ENCODE measurements at regions not wholly inside any gene's neighbourhood (a gene's known extent, or its start where the extent isn't known, plus 50 kb on each side); places are given as distances from the start of the nearest gene placed in this dataset.

DNA sequence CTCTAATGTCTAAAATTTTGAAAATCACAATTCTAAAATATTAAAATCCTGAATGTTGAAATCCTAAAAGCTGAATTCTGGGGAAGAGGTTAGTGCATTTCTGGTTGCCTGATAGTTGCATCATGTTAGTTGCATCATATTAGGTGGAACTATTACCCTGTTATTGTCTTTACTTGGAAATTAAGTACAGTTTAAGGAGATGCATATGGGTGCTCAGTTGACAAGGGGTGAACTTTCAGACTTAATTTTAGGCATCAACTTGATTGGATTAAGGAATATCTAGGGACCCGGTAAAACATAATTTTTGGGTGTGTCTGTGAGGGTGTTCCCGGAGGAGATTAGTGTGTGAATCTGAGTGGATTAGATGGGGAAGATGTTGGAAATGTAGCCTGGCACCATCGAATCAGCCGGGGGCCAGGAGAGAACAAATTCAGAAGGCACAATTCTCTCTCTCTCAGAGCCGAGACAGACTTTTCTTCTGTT lies 409.8 kb downstream of the PLCL1 start:
- no peak for DNase-seq (ENCODE audit: low read depth)

- no peak for DNase-seq (ENCODE audit: low read depth)
Measured at GRCh38 chr2:198213253-198213652, 408.9 kb downstream of the PLCL1 start.

GRCh38 chr2:198211706-198212105 lies 407.3 kb downstream of the PLCL1 start:
- no peak for DNase-seq (ENCODE audit: low read depth)

GRCh38 chr2:198203336-198204069 lies 399.1 kb downstream of the PLCL1 start:
- DNase-seq (ENCODE audit: low read depth): no peak
